ENCODE measurements at regions not wholly inside any gene's neighbourhood (a gene's known extent, or its start where the extent isn't known, plus 50 kb on each side); places are given as distances from the start of the nearest gene placed in this dataset.

DNA sequence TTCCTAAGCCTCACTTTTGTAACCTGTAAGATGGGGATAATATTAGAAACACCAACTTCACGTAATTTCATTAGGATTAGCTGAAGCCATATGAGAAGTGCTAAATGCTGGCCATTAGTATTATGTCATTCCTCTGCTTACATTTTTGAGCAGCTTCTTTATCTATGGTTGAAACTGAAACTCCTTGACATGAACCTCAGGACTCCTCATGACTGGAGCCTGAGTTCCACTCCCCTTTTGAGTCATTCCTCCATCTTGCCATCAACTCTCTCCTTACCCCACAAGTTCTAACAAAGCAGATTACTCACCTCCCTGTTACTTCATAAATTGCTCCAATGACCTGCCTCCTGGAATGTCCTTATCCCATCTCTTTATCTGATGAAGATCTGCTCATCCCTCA is 123.2 kb upstream of the KCNIP4 start:
- DNase-seq, result no peak
- Histone ChIP-seq H3K36me3 (ENCODE audit: control insufficient read depth, insufficient read depth, low read length) (no peaks in the 10 kb centered on the region), H3K9me3 (no peaks in the 10 kb centered on the region; the same call in 1 of the 2 replicates), H3K4me1 (no peaks in the 10 kb centered on the region), H3K4me3 (ENCODE audit: low read depth, low read length) (no peak overlapping the region), H3K27me3 (replicated peaks; ENCODE audit: control insufficient read depth, insufficient read depth, low read length) (no peaks in the 10 kb centered on the region)
- ChIA-PET CTCF (no interaction called here), POLR2A (no interaction called here)
- TF ChIP-seq CTCF (IDR thresholded peaks at IDR 0.05; ENCODE audit: insufficient read depth in 1 of 2, low read depth in 1 of 2, low read length in 1 of 2, severe bottlenecking in 1 of 2, unreplicated experiment in 1 of 2), result no peak
- Mint-ChIP-seq H3K27me3 (ENCODE audit: insufficient read depth, unreplicated experiment) (no peaks in the 10 kb centered on the region), H3K4me1 (ENCODE audit: low read depth, unreplicated experiment) (no peaks in the 10 kb centered on the region), H3K27ac (ENCODE audit: unreplicated experiment) (no peak overlapping the region), H3K36me3 (ENCODE audit: insufficient read depth, unreplicated experiment) (no peaks in the 10 kb centered on the region), H3K9me3 (ENCODE audit: unreplicated experiment) (peaks cover 13% of the 10 kb centered on the region), H3K4me3 (ENCODE audit: unreplicated experiment) (no peak overlapping the region)
- intact Hi-C loops (cut with micrococcal nuclease; ENCODE audit: unreplicated experiment), result no loop called here
- BruUV-seq (replicated peaks), result no TSS peak

GRCh38 chr4:22070256-22070655 is 121.7 kb upstream of the KCNIP4 start:
- intact Hi-C loops (cut with micrococcal nuclease; ENCODE audit: unreplicated experiment), result no loop called here
- H3K4me1 Mint-ChIP-seq (ENCODE audit: low read depth, unreplicated experiment), result no peaks in the 10 kb centered on the region
- Histone ChIP-seq H3K4me1 (no peaks in the 10 kb centered on the region), H3K9me3 (no peaks in the 10 kb centered on the region; the same call in 1 of the 2 replicates), H3K4me3 (ENCODE audit: low read depth, low read length) (no peak overlapping the region), H3K27me3 (replicated peaks; ENCODE audit: control insufficient read depth, insufficient read depth, low read length) (no peaks in the 10 kb centered on the region), H3K36me3 (ENCODE audit: control insufficient read depth, insufficient read depth, low read length) (no peaks in the 10 kb centered on the region)
- POLR2A ChIA-PET, result no interaction called here
- DNase-seq, result no peak
- no peak overlapping the region for H3K4me3 Mint-ChIP-seq (ENCODE audit: unreplicated experiment)
- H3K27me3 Mint-ChIP-seq (ENCODE audit: insufficient read depth, unreplicated experiment), result no peaks in the 10 kb centered on the region
- H3K27ac Mint-ChIP-seq (ENCODE audit: unreplicated experiment), result no peak overlapping the region
- no TSS peak for BruUV-seq (replicated peaks)
- CTCF ChIA-PET, result no interaction called here
- TF ChIP-seq CTCF (IDR thresholded peaks at IDR 0.05; ENCODE audit: insufficient read depth in 1 of 2, low read depth in 1 of 2, low read length in 1 of 2, severe bottlenecking in 1 of 2, unreplicated experiment in 1 of 2), result no peak
- H3K36me3 Mint-ChIP-seq (ENCODE audit: insufficient read depth, unreplicated experiment), result no peaks in the 10 kb centered on the region
- H3K9me3 Mint-ChIP-seq (ENCODE audit: unreplicated experiment), result peaks cover 3% of the 10 kb centered on the region

DNA sequence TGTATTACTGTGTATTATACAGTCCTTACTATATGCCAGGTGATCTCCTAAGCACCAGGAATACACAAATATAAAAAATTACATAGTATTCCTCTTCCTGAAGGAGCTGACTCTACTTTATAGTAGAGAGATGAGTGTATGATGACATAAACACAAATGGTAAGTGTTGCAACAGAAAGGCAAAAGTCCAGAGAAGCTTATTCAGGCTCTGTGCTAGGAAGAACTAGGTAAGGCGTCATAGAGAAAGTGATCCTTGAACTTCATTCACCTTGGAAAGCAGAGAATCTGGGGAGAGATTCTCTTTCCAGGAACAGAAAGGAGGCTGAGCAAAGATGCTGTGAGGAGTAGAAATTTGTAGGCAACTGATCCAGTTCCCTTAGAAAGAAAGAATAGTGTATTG is 115.0 kb upstream of the KCNIP4 start:
- no peaks in the 10 kb centered on the region for H3K27me3 ChIP-seq (replicated peaks; ENCODE audit: control insufficient read depth, insufficient read depth, low read length)

More for the DNA sequence above, 115.0 kb upstream of the KCNIP4 start:
- POLR2A ChIA-PET, result no interaction called here
- no peak for DNase-seq
- no TSS peak for BruUV-seq (replicated peaks)
- Histone ChIP-seq H3K36me3 (ENCODE audit: control insufficient read depth, insufficient read depth, low read length) (no peaks in the 10 kb centered on the region), H3K4me1 (no peaks in the 10 kb centered on the region), H3K9me3 (no peaks in the 10 kb centered on the region), H3K4me3 (ENCODE audit: low read depth, low read length) (no peak overlapping the region)
- Mint-ChIP-seq H3K27ac (ENCODE audit: unreplicated experiment) (no peak overlapping the region), H3K4me3 (ENCODE audit: unreplicated experiment) (no peak overlapping the region), H3K9me3 (ENCODE audit: unreplicated experiment) (peaks cover 10% of the 10 kb centered on the region), H3K36me3 (ENCODE audit: insufficient read depth, unreplicated experiment) (no peaks in the 10 kb centered on the region), H3K27me3 (ENCODE audit: insufficient read depth, unreplicated experiment) (no peaks in the 10 kb centered on the region), H3K4me1 (ENCODE audit: low read depth, unreplicated experiment) (no peaks in the 10 kb centered on the region)
- intact Hi-C loops (cut with micrococcal nuclease; ENCODE audit: unreplicated experiment), result no loop called here
- CTCF ChIA-PET, result no interaction called here
- TF ChIP-seq CTCF (IDR thresholded peaks at IDR 0.05; ENCODE audit: insufficient read depth in 1 of 2, low read depth in 1 of 2, low read length in 1 of 2, severe bottlenecking in 1 of 2, unreplicated experiment in 1 of 2), result no peak
